SU-DHL-6 (cell line): ENCODE measurements at regions not wholly inside any gene's neighbourhood (a gene's known extent, or its start where the extent isn't known, plus 50 kb on each side); places are given as distances from the start of the nearest gene placed in this dataset.

Source experiments
- CTCF ChIP-seq: fragments of 200-600 bp; sonication (generic); IDR thresholded peaks from one replicate; pipeline ENCODE4 v1.5.1; 2017; ENCODE audit warnings: antibody characterized with exemption, mild to moderate bottlenecking, low read length, moderate library complexity; ENCODE audit not compliant: insufficient read depth, poor library complexity, severe bottlenecking
- EZH2phosphoT487 ChIP-seq: fragments of 200-600 bp; sonication (generic), shearing (Covaris generic); conservative IDR thresholded peaks from 2 replicates; pipeline ENCODE4 v1.6.1; 2018; ENCODE audit warnings: mild to moderate bottlenecking, antibody characterized with exemption, low read length, moderate library complexity, mixed read lengths

GRCh38 chr14:42228611-42229010 is 621.9 kb downstream of the LRFN5 start:
- TF ChIP-seq EZH2phosphoT487 (no peak), CTCF (no peak)
